Breast epithelium (tissue), 4 donors: ENCODE measurements at regions not wholly inside any gene's neighbourhood (a gene's known extent, or its start where the extent isn't known, plus 50 kb on each side); places are given as distances from the start of the nearest gene placed in this dataset.

Experiments
- DNase-seq, 2 donors: peaks; one replicate each; pipeline ENCODE4 v3.0.0-alpha.2; 2019; ENCODE audit warnings: low spot score in 2 of 2
- H3K27ac ChIP-seq, 2 donors: fragments of 200-600 bp; sonication (generic) in 1 of 2; one replicate each; pipeline ENCODE4 v1.5.1; 2016 to 2019; ENCODE audit warnings: mild to moderate bottlenecking in 1 of 2
- H3K27me3 ChIP-seq, 2 donors: fragments of 200-600 bp; sonication (generic) in 1 of 2; one replicate each; pipeline versions ENCODE4 v1.5.1 to v1.6.0; 2017 to 2019; ENCODE audit warnings: control low read depth in 1 of 2, mild to moderate bottlenecking in 1 of 2
- H3K36me3 ChIP-seq: fragments of 200-600 bp; one replicate; pipeline ENCODE4 v1.5.1; 2019
- H3K4me1 ChIP-seq, 2 donors: fragments of 200-600 bp; sonication (generic); one replicate each; pipeline ENCODE4 v1.5.1; 2016 to 2019; ENCODE audit warnings: control low read depth in 1 of 2
- H3K4me3 ChIP-seq, 3 donors: fragments of 200-600 bp; sonication (generic); 1 replicate in 2 of 3; 2 replicates in 1 of 3; pipeline ENCODE4 v1.5.1; 2016 to 2019; ENCODE audit warnings: mild to moderate bottlenecking in 3 of 3, moderate library complexity in 2 of 3
- H3K9me3 ChIP-seq, 2 donors: fragments of 200-600 bp; sonication (generic) in 1 of 2; one replicate each; pipeline ENCODE4 v1.5.1; 2016 to 2019; ENCODE audit warnings: control low read depth in 1 of 2
- POLR2A ChIP-seq: fragments of 450-650 bp; IDR thresholded peaks from one replicate; pipeline ENCODE4 v1.6.1; 2016; ENCODE audit warnings: antibody characterized with exemption, mild to moderate bottlenecking, moderate library complexity
- POLR2AphosphoS5 ChIP-seq, 3 donors: sonication (generic); formaldehyde crosslinking; IDR thresholded peaks; one replicate each; pipeline ENCODE4 v1.6.1; 2017; ENCODE audit warnings: antibody characterized with exemption in 3 of 3
- intact Hi-C: fragments of 100-400 bp; cut with DNase I; formaldehyde crosslinking; loops from one replicate; pipeline ENCODE4 v1.15.1; 2023; ENCODE audit warnings: low total_unique reads
- TF ChIP-seq, protein P1 (sequence below), 3 donors: fragments of 450-650 bp; IDR thresholded peaks; one replicate each; pipeline ENCODE4 v1.5.1; 2016 to 2017; ENCODE audit warnings: antibody characterized with exemption in 3 of 3, mild to moderate bottlenecking in 3 of 3, moderate library complexity in 3 of 3

DNA sequence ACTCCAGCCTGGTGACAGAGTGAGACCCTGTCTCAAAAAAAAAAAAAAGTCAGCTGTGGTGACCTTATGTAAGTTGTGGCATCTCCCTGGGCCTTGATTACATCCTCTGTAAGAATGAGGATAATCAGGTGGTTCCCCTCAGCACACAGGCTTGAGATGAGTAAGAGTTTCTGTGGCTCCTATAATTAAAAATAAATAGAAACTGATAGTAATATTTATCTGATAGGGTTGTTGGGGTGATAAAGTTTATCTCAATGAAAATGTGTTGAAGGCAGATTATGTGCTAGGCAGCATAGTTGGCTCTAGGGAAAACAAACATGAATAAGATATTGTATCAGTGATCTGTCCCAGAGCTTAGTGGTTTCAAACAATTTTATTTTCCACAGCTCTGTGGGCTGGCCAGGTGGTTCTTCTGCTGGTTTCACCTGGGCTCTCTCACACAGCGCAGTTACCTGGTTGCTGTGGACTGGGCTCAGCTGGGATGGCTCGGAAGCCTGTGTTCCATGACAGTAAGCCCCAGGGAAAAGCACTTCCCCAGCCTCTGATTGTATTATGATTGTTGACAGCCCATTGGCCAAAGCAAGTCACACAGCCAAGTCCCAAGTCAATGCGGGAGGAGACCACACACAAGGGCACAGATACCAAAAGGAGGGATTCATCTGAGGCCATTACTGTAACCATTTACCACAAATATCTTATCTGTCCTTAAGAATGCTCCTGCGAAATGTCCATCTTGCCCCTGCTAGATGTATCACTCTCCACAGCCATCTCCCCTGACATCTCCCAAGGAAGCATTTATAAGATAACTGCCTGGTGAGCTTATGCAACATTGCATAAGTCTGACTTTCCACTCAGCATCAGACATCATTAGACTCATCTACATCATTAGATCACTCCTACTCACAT is 151.7 kb downstream of the NUAK1 start:
- no peaks in the 10 kb centered on the region for H3K27me3 ChIP-seq
- no peaks in the 10 kb centered on the region for H3K36me3 ChIP-seq
- H3K27ac ChIP-seq = no peak overlapping the region
- no peaks in the 10 kb centered on the region for H3K9me3 ChIP-seq
- no peak for TF ChIP-seq POLR2AphosphoS5 (IDR thresholded peaks at IDR 0.05)
- TF ChIP-seq, protein P1, sequence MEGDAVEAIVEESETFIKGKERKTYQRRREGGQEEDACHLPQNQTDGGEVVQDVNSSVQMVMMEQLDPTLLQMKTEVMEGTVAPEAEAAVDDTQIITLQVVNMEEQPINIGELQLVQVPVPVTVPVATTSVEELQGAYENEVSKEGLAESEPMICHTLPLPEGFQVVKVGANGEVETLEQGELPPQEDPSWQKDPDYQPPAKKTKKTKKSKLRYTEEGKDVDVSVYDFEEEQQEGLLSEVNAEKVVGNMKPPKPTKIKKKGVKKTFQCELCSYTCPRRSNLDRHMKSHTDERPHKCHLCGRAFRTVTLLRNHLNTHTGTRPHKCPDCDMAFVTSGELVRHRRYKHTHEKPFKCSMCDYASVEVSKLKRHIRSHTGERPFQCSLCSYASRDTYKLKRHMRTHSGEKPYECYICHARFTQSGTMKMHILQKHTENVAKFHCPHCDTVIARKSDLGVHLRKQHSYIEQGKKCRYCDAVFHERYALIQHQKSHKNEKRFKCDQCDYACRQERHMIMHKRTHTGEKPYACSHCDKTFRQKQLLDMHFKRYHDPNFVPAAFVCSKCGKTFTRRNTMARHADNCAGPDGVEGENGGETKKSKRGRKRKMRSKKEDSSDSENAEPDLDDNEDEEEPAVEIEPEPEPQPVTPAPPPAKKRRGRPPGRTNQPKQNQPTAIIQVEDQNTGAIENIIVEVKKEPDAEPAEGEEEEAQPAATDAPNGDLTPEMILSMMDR (IDR thresholded peaks at IDR 0.05) = no peak
- no peak for TF ChIP-seq POLR2A
- no peaks in the 10 kb centered on the region for H3K4me1 ChIP-seq
- DNase-seq = no peak
- H3K4me3 ChIP-seq = no peak overlapping the region
- intact Hi-C loops = no loop called here

DNA sequence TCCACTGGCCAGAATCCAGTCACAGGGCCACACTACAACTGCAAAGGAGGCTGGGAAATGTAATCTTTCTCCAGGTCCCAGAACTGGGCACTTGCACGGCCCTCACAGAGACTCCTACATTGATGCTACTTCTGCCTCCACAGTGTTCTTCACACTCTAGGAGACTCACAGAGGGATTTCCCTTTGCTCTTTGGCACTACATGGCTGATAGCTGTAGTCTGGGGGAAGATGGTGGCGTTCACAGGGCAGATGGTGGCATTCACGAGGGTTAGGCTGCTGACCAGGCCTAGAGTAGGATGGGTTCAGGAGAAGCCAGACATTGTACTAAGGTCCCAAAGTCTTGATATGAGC is 151.1 kb downstream of the NUAK1 start:
- Histone ChIP-seq H3K36me3 (no peaks in the 10 kb centered on the region), H3K27me3 (no peaks in the 10 kb centered on the region), H3K27ac (no peak overlapping the region), H3K4me3 (no peak overlapping the region), H3K9me3 (no peaks in the 10 kb centered on the region), H3K4me1 (no peaks in the 10 kb centered on the region)
- TF ChIP-seq, protein P1 (IDR thresholded peaks at IDR 0.05) = no peak
- TF ChIP-seq POLR2AphosphoS5 (IDR thresholded peaks at IDR 0.05) = no peak
- no peak for TF ChIP-seq POLR2A
- DNase-seq = no peak
- intact Hi-C loops = no loop called here

DNA sequence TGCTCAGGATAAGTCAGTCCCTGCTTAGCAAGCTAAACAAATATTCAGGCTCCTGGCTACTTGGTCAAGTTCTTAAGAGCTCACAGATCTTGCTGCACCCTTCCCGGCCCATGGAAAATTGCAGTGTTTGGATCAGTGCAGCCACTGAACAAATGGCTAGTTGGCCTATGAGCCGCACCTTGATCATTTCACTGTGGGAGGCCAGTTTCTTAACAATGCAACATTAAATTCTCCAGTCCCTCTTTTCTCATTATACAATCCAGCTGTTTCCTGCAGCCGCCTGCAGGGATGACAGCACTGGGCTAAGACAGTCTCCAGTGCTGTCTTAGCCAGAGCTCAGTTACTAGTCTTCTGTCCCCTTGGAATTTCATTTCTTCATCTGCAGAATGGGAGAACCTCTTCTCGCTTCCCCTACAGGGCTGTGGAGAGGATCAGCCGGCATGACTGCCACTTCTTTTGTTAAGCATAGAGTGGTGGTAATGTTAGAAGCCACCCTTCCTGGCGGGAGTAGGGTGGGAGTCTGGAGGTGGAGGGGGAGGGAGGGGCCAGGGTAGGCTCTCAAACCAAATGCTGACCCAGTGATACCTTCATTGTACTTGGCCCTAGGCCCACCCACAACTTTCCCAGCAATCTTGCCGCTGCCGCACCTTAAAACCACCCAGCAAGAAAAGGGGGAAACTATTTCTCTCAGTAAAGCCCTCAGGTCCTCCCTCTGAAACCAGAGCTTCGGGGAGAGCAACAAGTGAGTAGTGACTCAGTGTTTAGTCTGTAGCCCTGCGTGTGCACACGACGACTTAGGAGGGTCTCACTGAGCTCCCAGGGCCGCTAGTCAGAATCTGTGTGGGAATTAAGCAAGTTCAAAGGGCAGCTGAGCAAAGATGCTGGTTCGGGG is 145.7 kb downstream of the NUAK1 start:
- Histone ChIP-seq H3K4me1 (no peaks in the 10 kb centered on the region), H3K36me3 (no peaks in the 10 kb centered on the region), H3K27me3 (no peaks in the 10 kb centered on the region), H3K9me3 (no peaks in the 10 kb centered on the region), H3K27ac (peak overlapping the region in 1 of 2 donors; percentile 43), H3K4me3 (no peak overlapping the region)
- TF ChIP-seq POLR2AphosphoS5 (IDR thresholded peaks at IDR 0.05) = no peak
- TF ChIP-seq, protein P1 (IDR thresholded peaks at IDR 0.05) = no peak
- TF ChIP-seq POLR2A = no peak
- DNase-seq = no peak
- intact Hi-C loops = no loop called here

DNA sequence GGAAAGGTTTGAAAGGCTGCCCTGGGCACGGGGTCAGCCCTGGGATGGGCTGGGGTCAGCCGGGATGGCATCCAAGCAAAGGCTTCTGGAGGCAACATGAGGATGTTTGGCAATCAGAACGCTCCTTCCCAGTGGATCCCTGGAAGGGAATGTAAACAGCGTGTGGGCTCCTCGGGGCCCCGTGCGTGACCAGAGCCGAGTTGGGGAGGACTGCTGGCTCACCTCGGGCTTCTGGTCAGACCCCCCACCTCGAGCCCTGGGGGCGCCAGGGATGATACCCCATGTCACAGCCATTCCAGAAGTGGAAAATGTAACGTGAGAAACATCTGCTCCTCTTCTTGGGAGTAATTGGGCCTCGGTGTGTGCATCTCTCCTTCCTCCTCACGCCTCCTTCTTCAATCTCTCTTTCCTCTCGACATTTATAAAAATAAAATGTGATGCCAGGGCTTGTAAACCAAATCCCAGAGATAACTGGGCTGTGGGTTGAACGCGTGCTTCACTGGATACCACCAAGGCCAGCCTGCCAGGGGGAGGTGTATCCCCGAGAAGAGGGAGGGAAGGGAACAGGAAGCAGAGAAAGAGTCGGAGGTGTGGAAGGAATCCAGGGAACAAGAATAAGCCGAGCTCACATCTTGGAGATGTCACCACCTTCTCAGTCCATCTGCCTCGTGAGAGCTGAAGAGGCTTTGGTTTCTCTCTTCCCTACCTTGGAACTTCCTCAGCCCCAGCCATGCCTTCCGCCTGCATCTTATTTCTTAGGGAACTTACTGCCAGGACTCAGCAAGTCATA is 144.8 kb downstream of the NUAK1 start:
- no peaks in the 10 kb centered on the region for H3K36me3 ChIP-seq
- no peaks in the 10 kb centered on the region for H3K27me3 ChIP-seq
- H3K27ac ChIP-seq = peak overlapping the region in 1 of 2 donors; percentile 43
- TF ChIP-seq, protein P1 (IDR thresholded peaks at IDR 0.05) = no peak
- TF ChIP-seq POLR2AphosphoS5 (IDR thresholded peaks at IDR 0.05) (no peak), POLR2A (no peak)
- no peaks in the 10 kb centered on the region for H3K9me3 ChIP-seq
- intact Hi-C loops = no loop called here
- no peak overlapping the region for H3K4me3 ChIP-seq
- H3K4me1 ChIP-seq = no peaks in the 10 kb centered on the region
- no peak for DNase-seq
